SK-N-SH (cell line): ENCODE measurements at regions not wholly inside any gene's neighbourhood (a gene's known extent, or its start where the extent isn't known, plus 50 kb on each side); places are given as distances from the start of the nearest gene placed in this dataset.

Experiments
- CTCF ChIA-PET: fragments of 300-600, 350-600 bp; formaldehyde crosslinking; extraction: SDS; loops from one replicate; lab custom pipeline; 2021; lab: Yijun Ruan, JAX
- POLR2A ChIA-PET: fragments of 350-600 bp; sonication (Branson Sonifier 250); formaldehyde crosslinking; extraction: SDS; loops from one replicate; lab custom pipeline; 2020; ENCODE audit warnings: antibody characterized with exemption, inconsistent platforms; lab: Yijun Ruan, JAX
- DNase-seq: peaks from one replicate; pipeline ENCODE4 v3.0.0; 2012
- H2AFZ ChIP-seq: fragments of 200-600 bp; sonication (generic); 2 replicates; pipeline ENCODE4 v1.8.1; 2016; ENCODE audit warnings: antibody characterized with exemption, mild to moderate bottlenecking, low read depth
- H3F3A ChIP-seq: fragments of 200-600 bp; sonication (generic); replicated peaks from 2 replicates; pipeline ENCODE3; 2016; ENCODE audit warnings: antibody characterized with exemption, mild to moderate bottlenecking; ENCODE audit not compliant: insufficient read depth
- H3K27ac ChIP-seq, 2 experiments: fragments of 200-500 bp in 1 of 2; fragments of 200-600 bp in 1 of 2; sonication (Bioruptor generic) in 1 of 2; sonication (generic), shearing (Covaris generic) in 1 of 2; 2 replicates each; pipeline versions ENCODE4 v1.5.1 to v1.6.1; 2014 to 2016; ENCODE audit warnings: low read depth in 2 of 2, inconsistent platforms in 1 of 2, low read length in 1 of 2, mild to moderate bottlenecking in 1 of 2, mixed read lengths in 1 of 2
- H3K27me3 ChIP-seq: fragments of 200-600 bp; sonication (generic), shearing (Covaris generic); 2 replicates; pipeline ENCODE4 v1.6.1; 2016; ENCODE audit warnings: mixed run types; ENCODE audit not compliant: insufficient read depth
- H3K36me3 ChIP-seq, 2 experiments: fragments of 200-500 bp in 1 of 2; fragments of 200-600 bp in 1 of 2; sonication (Bioruptor generic) in 1 of 2; sonication (generic) in 1 of 2; replicated peaks in 1 of 2; 2 replicates each; pipeline versions ENCODE3 to v1.5.1; 2014 to 2016; ENCODE audit warnings: low read length in 1 of 2, mild to moderate bottlenecking in 1 of 2; ENCODE audit not compliant: insufficient read depth in 2 of 2, control insufficient read depth in 1 of 2
- H3K4me1 ChIP-seq, 2 experiments: fragments of 200-500 bp in 1 of 2; fragments of 200-600 bp in 1 of 2; sonication (Bioruptor generic) in 1 of 2; sonication (generic), shearing (Covaris generic) in 1 of 2; 2 replicates each; pipeline versions ENCODE4 v1.5.1 to v1.6.1; 2014 to 2016; ENCODE audit warnings: low read depth in 1 of 2, low read length in 1 of 2, mixed run types in 1 of 2; ENCODE audit not compliant: insufficient read depth in 2 of 2, control insufficient read depth in 1 of 2
- H3K4me2 ChIP-seq: fragments of 200-600 bp; sonication (generic), shearing (Covaris generic); 2 replicates; pipeline ENCODE4 v1.6.1; 2017; ENCODE audit warnings: mixed run types
- H3K4me3 ChIP-seq, 2 experiments: fragments of 200-500 bp in 1 of 2; fragments of 200-600 bp in 1 of 2; sonication (Bioruptor generic) in 1 of 2; sonication (generic), shearing (Covaris generic) in 1 of 2; 2 replicates each; pipeline versions ENCODE4 v1.5.1 to v1.8.1; 2014 to 2016; ENCODE audit warnings: low read depth in 2 of 2, inconsistent platforms in 1 of 2, low read length in 1 of 2, mild to moderate bottlenecking in 1 of 2, mixed read lengths in 1 of 2, moderate library complexity in 1 of 2
- H3K79me2 ChIP-seq: fragments of 200-600 bp; sonication (generic); 2 replicates; pipeline ENCODE4 v1.8.1; 2017; ENCODE audit warnings: mild to moderate bottlenecking; ENCODE audit not compliant: insufficient read depth
- H3K9ac ChIP-seq: fragments of 200-600 bp; sonication (generic); 2 replicates; pipeline ENCODE4 v1.6.1; 2017; ENCODE audit warnings: mixed run types
- H3K9me2 ChIP-seq: fragments of 200-600 bp; sonication (generic); 2 replicates; pipeline ENCODE4 v1.6.1; 2017; ENCODE audit warnings: mixed run types
- H3K9me3 ChIP-seq: fragments of 200-600 bp; sonication (generic); 2 replicates; pipeline ENCODE4 v1.6.1; 2017; ENCODE audit warnings: mixed run types, mild to moderate bottlenecking, moderate library complexity
- H4K20me1 ChIP-seq: fragments of 200-600 bp; sonication (generic); 2 replicates; pipeline ENCODE4 v1.6.1; 2017; ENCODE audit warnings: mild to moderate bottlenecking, mixed run types; ENCODE audit not compliant: insufficient read depth
- ELF1 ChIP-seq: IDR thresholded peaks from 2 replicates; pipeline ENCODE4 v1.4.0; 2012
- GABPA ChIP-seq: IDR thresholded peaks from 2 replicates; pipeline ENCODE4 v1.4.0; 2012; ENCODE audit warnings: low read depth, mild to moderate bottlenecking
- GATA2 ChIP-seq: sonication (generic); formaldehyde crosslinking; IDR thresholded peaks from 2 replicates; pipeline ENCODE4 v1.5.0; 2020; ENCODE audit warnings: mild to moderate bottlenecking, missing genetic modification reagents
- JUND ChIP-seq: IDR thresholded peaks from 2 replicates; pipeline ENCODE4 v1.4.0; 2012
- MXI1 ChIP-seq: IDR thresholded peaks from 2 replicates; pipeline ENCODE4 v1.6.1; 2012; ENCODE audit warnings: mild to moderate bottlenecking, low read depth, low read length, improper control_type of control experiment
- POLR2AphosphoS5 ChIP-seq: IDR thresholded peaks from 2 replicates; pipeline ENCODE4 v1.6.1; 2012; ENCODE audit warnings: low read depth, low read length
- RAD21 ChIP-seq: IDR thresholded peaks from 2 replicates; pipeline ENCODE4 v1.6.1; 2012; ENCODE audit warnings: mild to moderate bottlenecking, low read length
- RFX5 ChIP-seq: IDR thresholded peaks from 2 replicates; pipeline ENCODE4 v1.6.1; 2012; ENCODE audit warnings: mild to moderate bottlenecking, improper control_type of control experiment, low read length
- RXRA ChIP-seq: IDR thresholded peaks from 2 replicates; pipeline ENCODE4 v1.4.0; 2012; ENCODE audit warnings: low read depth, mild to moderate bottlenecking, borderline replicate concordance
- SIN3A ChIP-seq: IDR thresholded peaks from 2 replicates; pipeline ENCODE4 v1.6.1; 2012; ENCODE audit warnings: low read depth, mild to moderate bottlenecking, low read length, moderate library complexity, borderline replicate concordance
- TAF1 ChIP-seq: IDR thresholded peaks from 2 replicates; pipeline ENCODE4 v1.6.1; 2012; ENCODE audit warnings: low read depth, mild to moderate bottlenecking, low read length, moderate library complexity, borderline replicate concordance
- YY1 ChIP-seq: IDR thresholded peaks from 2 replicates; pipeline ENCODE4 v1.4.0; 2012; ENCODE audit warnings: low read depth, mild to moderate bottlenecking
- WGBS: methylation state at CpG from one replicate; pipeline ENCODE4 v1.1.6; 2017; ENCODE audit warnings: low lambda C conversion rate; 5-methylcytosine and 5-hydroxymethylcytosine counted together
- TF ChIP-seq, protein P1 (sequence below): IDR thresholded peaks from 2 replicates; pipeline ENCODE4; 2012
- TF ChIP-seq, protein P2 (sequence below): fragments of 150-350 bp; IDR thresholded peaks from 2 replicates; pipeline ENCODE4 v1.6.1; 2016; ENCODE audit warnings: mild to moderate bottlenecking, low read depth, low read length
- TF ChIP-seq, protein P3 (sequence below): IDR thresholded peaks from 2 replicates; pipeline ENCODE4 v1.4.0; 2012; ENCODE audit warnings: low read depth
- TF ChIP-seq, protein P4 (sequence below): IDR thresholded peaks from 2 replicates; pipeline ENCODE4 v1.4.0; 2012; ENCODE audit warnings: low read depth, borderline replicate concordance

DNA sequence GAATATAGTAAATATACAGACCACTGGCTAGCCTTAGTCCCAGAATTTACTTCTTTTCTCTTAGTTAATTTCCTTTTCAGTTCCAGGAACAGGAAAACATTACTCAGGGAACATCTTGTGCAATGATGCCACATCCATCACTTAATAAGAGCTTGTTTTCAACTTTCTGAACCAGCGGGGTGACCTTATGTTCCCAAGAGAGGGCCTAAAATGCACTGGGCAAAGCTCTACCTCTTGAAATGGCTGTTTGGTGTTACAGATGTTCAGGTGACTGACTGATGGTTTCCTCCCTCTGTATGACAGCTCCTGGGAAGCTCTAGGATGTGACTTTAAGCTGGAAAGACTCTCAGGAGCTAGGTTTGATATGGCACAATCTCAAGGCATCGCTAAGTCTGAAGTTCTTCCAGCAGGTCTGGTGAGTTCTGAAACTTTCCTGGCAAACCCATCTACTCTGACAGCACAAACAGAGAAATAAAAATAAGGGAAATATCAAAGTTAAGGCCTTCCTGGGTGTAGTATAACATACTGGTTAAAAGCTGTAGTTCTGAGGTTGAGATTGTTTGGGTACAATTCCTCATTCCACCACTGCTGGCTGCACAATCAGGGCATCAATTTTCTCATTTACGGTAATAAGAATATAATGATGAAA is 98.6 kb downstream of the ZIC1 start:
- POLR2A ChIA-PET, result no interaction called here
- Histone ChIP-seq H3K4me3 (no peak overlapping the region), H3K9ac (no peak overlapping the region), H3K4me1 (no peaks in the 10 kb centered on the region), H3K9me2 (no peaks in the 10 kb centered on the region), H3K36me3 (no peaks in the 10 kb centered on the region), H3F3A (no peaks in the 10 kb centered on the region), H2AFZ (no peak overlapping the region), H3K9me3 (no peaks in the 10 kb centered on the region), H4K20me1 (no peaks in the 10 kb centered on the region), H3K27ac (no peak overlapping the region), H3K79me2 (no peaks in the 10 kb centered on the region), H3K4me2 (no peak overlapping the region), H3K27me3 (no peaks in the 10 kb centered on the region)
- WGBS, result 52% methylated on average over 3 of the region's 3 CpGs
- no peak for DNase-seq
- TF ChIP-seq RXRA, result no peak
- TF ChIP-seq ELF1, result no peak
- TF ChIP-seq MXI1, result no peak
- no peak for TF ChIP-seq GATA2 (CRISPR knock-in tag)
- TF ChIP-seq TAF1, result no peak
- no peak for TF ChIP-seq GABPA
- TF ChIP-seq, protein P1, sequence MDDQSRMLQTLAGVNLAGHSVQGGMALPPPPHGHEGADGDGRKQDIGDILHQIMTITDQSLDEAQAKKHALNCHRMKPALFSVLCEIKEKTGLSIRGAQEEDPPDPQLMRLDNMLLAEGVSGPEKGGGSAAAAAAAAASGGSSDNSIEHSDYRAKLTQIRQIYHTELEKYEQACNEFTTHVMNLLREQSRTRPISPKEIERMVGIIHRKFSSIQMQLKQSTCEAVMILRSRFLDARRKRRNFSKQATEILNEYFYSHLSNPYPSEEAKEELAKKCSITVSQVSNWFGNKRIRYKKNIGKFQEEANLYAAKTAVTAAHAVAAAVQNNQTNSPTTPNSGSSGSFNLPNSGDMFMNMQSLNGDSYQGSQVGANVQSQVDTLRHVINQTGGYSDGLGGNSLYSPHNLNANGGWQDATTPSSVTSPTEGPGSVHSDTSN, result no peak
- CTCF ChIA-PET, result no interaction called here

DNA sequence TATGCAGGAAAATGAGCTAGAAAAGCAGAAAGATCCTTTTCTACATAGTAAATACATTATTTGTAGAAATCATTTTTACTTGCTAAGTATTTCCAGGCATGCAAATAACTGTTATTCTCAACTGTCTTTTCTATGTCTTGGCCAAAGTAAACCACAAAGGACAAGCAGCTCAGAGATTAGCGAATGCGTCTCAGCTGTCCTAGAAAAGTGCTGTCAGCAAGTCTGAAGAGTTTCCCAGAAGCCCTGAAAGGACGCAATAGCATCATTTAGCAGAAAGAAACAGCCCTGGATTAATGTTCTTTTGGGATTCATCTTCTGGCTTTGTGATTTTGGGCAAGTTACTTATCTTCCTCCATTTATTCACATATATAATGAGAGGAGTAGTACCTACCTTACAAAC is 100.3 kb downstream of the ZIC1 start:
- Histone ChIP-seq H2AFZ (no peak overlapping the region), H3K36me3 (no peaks in the 10 kb centered on the region), H3K9me2 (no peaks in the 10 kb centered on the region), H3K4me2 (no peak overlapping the region), H3K27ac (no peak overlapping the region), H3K4me1 (no peaks in the 10 kb centered on the region), H3K79me2 (no peaks in the 10 kb centered on the region), H3K27me3 (no peaks in the 10 kb centered on the region), H3K9me3 (no peaks in the 10 kb centered on the region), H3F3A (no peaks in the 10 kb centered on the region), H4K20me1 (no peaks in the 10 kb centered on the region), H3K9ac (no peak overlapping the region), H3K4me3 (no peak overlapping the region)
- POLR2A ChIA-PET, result no interaction called here
- DNase-seq, result no peak
- TF ChIP-seq RXRA (no peak), SIN3A (no peak), RFX5 (no peak), TAF1 (no peak), ELF1 (no peak), JUND (no peak), POLR2AphosphoS5 (no peak), YY1 (no peak), RAD21 (no peak)
- TF ChIP-seq, protein P2, sequence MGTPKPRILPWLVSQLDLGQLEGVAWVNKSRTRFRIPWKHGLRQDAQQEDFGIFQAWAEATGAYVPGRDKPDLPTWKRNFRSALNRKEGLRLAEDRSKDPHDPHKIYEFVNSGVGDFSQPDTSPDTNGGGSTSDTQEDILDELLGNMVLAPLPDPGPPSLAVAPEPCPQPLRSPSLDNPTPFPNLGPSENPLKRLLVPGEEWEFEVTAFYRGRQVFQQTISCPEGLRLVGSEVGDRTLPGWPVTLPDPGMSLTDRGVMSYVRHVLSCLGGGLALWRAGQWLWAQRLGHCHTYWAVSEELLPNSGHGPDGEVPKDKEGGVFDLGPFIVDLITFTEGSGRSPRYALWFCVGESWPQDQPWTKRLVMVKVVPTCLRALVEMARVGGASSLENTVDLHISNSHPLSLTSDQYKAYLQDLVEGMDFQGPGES, result no peak
- TF ChIP-seq, protein P1, result no peak
- TF ChIP-seq, protein P3, sequence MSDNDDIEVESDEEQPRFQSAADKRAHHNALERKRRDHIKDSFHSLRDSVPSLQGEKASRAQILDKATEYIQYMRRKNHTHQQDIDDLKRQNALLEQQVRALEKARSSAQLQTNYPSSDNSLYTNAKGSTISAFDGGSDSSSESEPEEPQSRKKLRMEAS, result no peak
- TF ChIP-seq, protein P4, sequence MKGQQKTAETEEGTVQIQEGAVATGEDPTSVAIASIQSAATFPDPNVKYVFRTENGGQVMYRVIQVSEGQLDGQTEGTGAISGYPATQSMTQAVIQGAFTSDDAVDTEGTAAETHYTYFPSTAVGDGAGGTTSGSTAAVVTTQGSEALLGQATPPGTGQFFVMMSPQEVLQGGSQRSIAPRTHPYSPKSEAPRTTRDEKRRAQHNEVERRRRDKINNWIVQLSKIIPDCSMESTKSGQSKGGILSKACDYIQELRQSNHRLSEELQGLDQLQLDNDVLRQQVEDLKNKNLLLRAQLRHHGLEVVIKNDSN, result no peak
- 66% methylated on average over 3 of the region's 3 CpGs for WGBS
- CTCF ChIA-PET, result no interaction called here
